ENCODE measurements at regions not wholly inside any gene's neighbourhood (a gene's known extent, or its start where the extent isn't known, plus 50 kb on each side); places are given as distances from the start of the nearest gene placed in this dataset.

GRCh38 chr3:150075417-150075865 lies 104.7 kb upstream of the PFN2 start:
- peaks cover 3% of the 10 kb centered on the region; the same call in 1 of the 2 replicates for H3K4me1 ChIP-seq (ENCODE audit: insufficient read depth, low read length)
- no peak overlapping the region for H3K9ac ChIP-seq (ENCODE audit: low read depth, low read length)
- no peaks in the 10 kb centered on the region for H3K36me3 ChIP-seq (ENCODE audit: insufficient read depth, low read length)
- H3K9me3 ChIP-seq (ENCODE audit: control insufficient read depth, insufficient read depth, low read length) = no peaks in the 10 kb centered on the region

- Histone ChIP-seq H3K4me1 (ENCODE audit: insufficient read depth, low read length) (no peaks in the 10 kb centered on the region; the same call in 1 of the 2 replicates), H3K9me3 (ENCODE audit: control insufficient read depth, insufficient read depth, low read length) (no peaks in the 10 kb centered on the region), H3K9ac (ENCODE audit: low read depth, low read length) (no peak overlapping the region), H3K36me3 (ENCODE audit: insufficient read depth, low read length) (no peaks in the 10 kb centered on the region)
These were observed 104.2 kb upstream of the PFN2 start for GRCh38 chr3:150074697-150075416.

GRCh38 chr3:150074277-150074676 lies 103.6 kb upstream of the PFN2 start:
- no peak overlapping the region for H3K9ac ChIP-seq (ENCODE audit: low read depth, low read length)
- H3K36me3 ChIP-seq (ENCODE audit: insufficient read depth, low read length) = no peaks in the 10 kb centered on the region
- no peaks in the 10 kb centered on the region for H3K9me3 ChIP-seq (ENCODE audit: control insufficient read depth, insufficient read depth, low read length)
- H3K4me1 ChIP-seq (ENCODE audit: insufficient read depth, low read length) = no peaks in the 10 kb centered on the region; the same call in 1 of the 2 replicates

- Histone ChIP-seq H3K9ac (ENCODE audit: low read depth, low read length) (no peak overlapping the region), H3K4me1 (ENCODE audit: insufficient read depth, low read length) (no peaks in the 10 kb centered on the region; the same call in 1 of the 2 replicates), H3K9me3 (ENCODE audit: control insufficient read depth, insufficient read depth, low read length) (no peaks in the 10 kb centered on the region), H3K36me3 (ENCODE audit: insufficient read depth, low read length) (no peaks in the 10 kb centered on the region)
These were observed 102.8 kb upstream of the PFN2 start for GRCh38 chr3:150073513-150073912.

GRCh38 chr3:150073031-150073430 lies 102.3 kb upstream of the PFN2 start:
- no peaks in the 10 kb centered on the region for H3K36me3 ChIP-seq (ENCODE audit: insufficient read depth, low read length)
- H3K9me3 ChIP-seq (ENCODE audit: control insufficient read depth, insufficient read depth, low read length) = no peaks in the 10 kb centered on the region
- no peaks in the 10 kb centered on the region; the same call in 1 of the 2 replicates for H3K4me1 ChIP-seq (ENCODE audit: insufficient read depth, low read length)
- no peak overlapping the region for H3K9ac ChIP-seq (ENCODE audit: low read depth, low read length)

- no peak overlapping the region for H3K9ac ChIP-seq (ENCODE audit: low read depth, low read length)
- H3K9me3 ChIP-seq (ENCODE audit: control insufficient read depth, insufficient read depth, low read length) = no peaks in the 10 kb centered on the region
- no peaks in the 10 kb centered on the region; the same call in 1 of the 2 replicates for H3K4me1 ChIP-seq (ENCODE audit: insufficient read depth, low read length)
- H3K36me3 ChIP-seq (ENCODE audit: insufficient read depth, low read length) = no peaks in the 10 kb centered on the region
These were observed 101.9 kb upstream of the PFN2 start for GRCh38 chr3:150072576-150072975.

- Histone ChIP-seq H3K4me1 (ENCODE audit: insufficient read depth, low read length) (no peaks in the 10 kb centered on the region; the same call in 1 of the 2 replicates), H3K9me3 (ENCODE audit: control insufficient read depth, insufficient read depth, low read length) (no peaks in the 10 kb centered on the region), H3K36me3 (ENCODE audit: insufficient read depth, low read length) (no peaks in the 10 kb centered on the region), H3K9ac (ENCODE audit: low read depth, low read length) (no peak overlapping the region)
These were observed 99.6 kb upstream of the PFN2 start for GRCh38 chr3:150070271-150070670.

GRCh38 chr3:150069633-150070032 lies 98.9 kb upstream of the PFN2 start:
- Histone ChIP-seq H3K36me3 (ENCODE audit: insufficient read depth, low read length) (no peaks in the 10 kb centered on the region), H3K9ac (ENCODE audit: low read depth, low read length) (no peak overlapping the region), H3K9me3 (ENCODE audit: control insufficient read depth, insufficient read depth, low read length) (no peaks in the 10 kb centered on the region), H3K4me1 (ENCODE audit: insufficient read depth, low read length) (no peaks in the 10 kb centered on the region; the same call in 1 of the 2 replicates)

GRCh38 chr3:150069154-150069527 lies 98.4 kb upstream of the PFN2 start:
- Histone ChIP-seq H3K4me1 (ENCODE audit: insufficient read depth, low read length) (no peaks in the 10 kb centered on the region; the same call in 1 of the 2 replicates), H3K9me3 (ENCODE audit: control insufficient read depth, insufficient read depth, low read length) (no peaks in the 10 kb centered on the region), H3K9ac (ENCODE audit: low read depth, low read length) (no peak overlapping the region), H3K36me3 (ENCODE audit: insufficient read depth, low read length) (no peaks in the 10 kb centered on the region)

- Histone ChIP-seq H3K9me3 (ENCODE audit: control insufficient read depth, insufficient read depth, low read length) (no peaks in the 10 kb centered on the region), H3K9ac (ENCODE audit: low read depth, low read length) (no peak overlapping the region), H3K36me3 (ENCODE audit: insufficient read depth, low read length) (no peaks in the 10 kb centered on the region), H3K4me1 (ENCODE audit: insufficient read depth, low read length) (no peaks in the 10 kb centered on the region; the same call in 1 of the 2 replicates)
These were observed 97.9 kb upstream of the PFN2 start for GRCh38 chr3:150068440-150069153.

GRCh38 chr3:150067561-150067960 lies 96.9 kb upstream of the PFN2 start:
- no peaks in the 10 kb centered on the region for H3K9me3 ChIP-seq (ENCODE audit: control insufficient read depth, insufficient read depth, low read length)
- 0 out of 2 replicates have a peak, but pooled peaks cover 2% of the 10 kb centered on the region for H3K4me1 ChIP-seq (ENCODE audit: insufficient read depth, low read length)
- no peak overlapping the region for H3K9ac ChIP-seq (ENCODE audit: low read depth, low read length)

GRCh38 chr3:150064971-150065370 lies 94.3 kb upstream of the PFN2 start:
- H3K36me3 ChIP-seq (ENCODE audit: insufficient read depth, low read length) = no peaks in the 10 kb centered on the region
- H3K9me3 ChIP-seq (ENCODE audit: control insufficient read depth, insufficient read depth, low read length) = no peaks in the 10 kb centered on the region
- H3K4me1 ChIP-seq (ENCODE audit: insufficient read depth, low read length) = peaks cover 9% of the 10 kb centered on the region; the same call in 1 of the 2 replicates
- H3K9ac ChIP-seq (ENCODE audit: low read depth, low read length) = no peak overlapping the region

More at GRCh38 chr3:150067561-150067960, 96.9 kb upstream of the PFN2 start:
- H3K36me3 ChIP-seq (ENCODE audit: insufficient read depth, low read length) = no peaks in the 10 kb centered on the region

- no peaks in the 10 kb centered on the region for H3K9me3 ChIP-seq (ENCODE audit: control insufficient read depth, insufficient read depth, low read length)
- H3K9ac ChIP-seq (ENCODE audit: low read depth, low read length) = no peak overlapping the region
- H3K36me3 ChIP-seq (ENCODE audit: insufficient read depth, low read length) = no peaks in the 10 kb centered on the region
- H3K4me1 ChIP-seq (ENCODE audit: insufficient read depth, low read length) = peaks cover 11% of the 10 kb centered on the region; the same call in 1 of the 2 replicates
These were observed 92.5 kb upstream of the PFN2 start for GRCh38 chr3:150063237-150063636.

GRCh38 chr3:150062492-150062891 lies 91.8 kb upstream of the PFN2 start:
- no peaks in the 10 kb centered on the region for H3K9me3 ChIP-seq (ENCODE audit: control insufficient read depth, insufficient read depth, low read length)
- H3K9ac ChIP-seq (ENCODE audit: low read depth, low read length) = no peak overlapping the region
- H3K4me1 ChIP-seq (ENCODE audit: insufficient read depth, low read length) = peaks cover 11% of the 10 kb centered on the region; the same call in 1 of the 2 replicates
- H3K36me3 ChIP-seq (ENCODE audit: insufficient read depth, low read length) = no peaks in the 10 kb centered on the region

Measured in ES-I3 (cell line).